Lower leg skin (tissue), 3 donors: ENCODE measurements at regions not wholly inside any gene's neighbourhood (a gene's known extent, or its start where the extent isn't known, plus 50 kb on each side); places are given as distances from the start of the nearest gene placed in this dataset.

Experiments
- POLR2A ChIP-seq, 2 donors: fragments of 450-650 bp; IDR thresholded peaks; one replicate each; pipeline ENCODE4 v1.6.1; 2016 to 2017; ENCODE audit warnings: antibody characterized with exemption in 2 of 2, mild to moderate bottlenecking in 1 of 2, moderate library complexity in 1 of 2
- TF ChIP-seq, protein P1 (sequence below), 3 donors: fragments of 450-650 bp; IDR thresholded peaks; one replicate each; pipeline ENCODE4 v1.5.1; 2016; ENCODE audit warnings: antibody characterized with exemption in 3 of 3, mild to moderate bottlenecking in 3 of 3, moderate library complexity in 2 of 3

- TF ChIP-seq POLR2A (IDR thresholded peaks at IDR 0.05), result no peak
- TF ChIP-seq, protein P1, sequence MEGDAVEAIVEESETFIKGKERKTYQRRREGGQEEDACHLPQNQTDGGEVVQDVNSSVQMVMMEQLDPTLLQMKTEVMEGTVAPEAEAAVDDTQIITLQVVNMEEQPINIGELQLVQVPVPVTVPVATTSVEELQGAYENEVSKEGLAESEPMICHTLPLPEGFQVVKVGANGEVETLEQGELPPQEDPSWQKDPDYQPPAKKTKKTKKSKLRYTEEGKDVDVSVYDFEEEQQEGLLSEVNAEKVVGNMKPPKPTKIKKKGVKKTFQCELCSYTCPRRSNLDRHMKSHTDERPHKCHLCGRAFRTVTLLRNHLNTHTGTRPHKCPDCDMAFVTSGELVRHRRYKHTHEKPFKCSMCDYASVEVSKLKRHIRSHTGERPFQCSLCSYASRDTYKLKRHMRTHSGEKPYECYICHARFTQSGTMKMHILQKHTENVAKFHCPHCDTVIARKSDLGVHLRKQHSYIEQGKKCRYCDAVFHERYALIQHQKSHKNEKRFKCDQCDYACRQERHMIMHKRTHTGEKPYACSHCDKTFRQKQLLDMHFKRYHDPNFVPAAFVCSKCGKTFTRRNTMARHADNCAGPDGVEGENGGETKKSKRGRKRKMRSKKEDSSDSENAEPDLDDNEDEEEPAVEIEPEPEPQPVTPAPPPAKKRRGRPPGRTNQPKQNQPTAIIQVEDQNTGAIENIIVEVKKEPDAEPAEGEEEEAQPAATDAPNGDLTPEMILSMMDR (IDR thresholded peaks at IDR 0.05), result no peak
Measured at GRCh38 chr18:31250902-31251301, 67.1 kb upstream of the DSG1 start.
